HepG2 (cell line): ENCODE measurements at regions not wholly inside any gene's neighbourhood (a gene's known extent, or its start where the extent isn't known, plus 50 kb on each side); places are given as distances from the start of the nearest gene placed in this dataset.

Experiments used
- ATAC-seq: fragments of 200-7000 bp; cut with Tn5 transposase; 3 replicates; pipeline ENCODE4 v1.9.1; 2020; ENCODE audit warnings: mild to moderate bottlenecking, moderate library complexity
- BruUV-seq: library from RNA; stranded (reverse); fragments of 400-500 nt; replicated peaks from 2 replicates; lab custom pipeline; 2021; lab: Mats Ljungman, UMichigan
- CTCF ChIA-PET: fragments of 300-600 bp; formaldehyde crosslinking; extraction: SDS; loops from one replicate; lab custom pipeline; 2021; ENCODE audit warnings: low total read pairs, inconsistent platforms, low intra/inter-chr PET ratio; lab: Yijun Ruan, JAX
- POLR2A ChIA-PET: fragments of 350-600 bp; sonication (Branson Sonifier 250); formaldehyde crosslinking; loops from one replicate; lab custom pipeline; 2020; ENCODE audit warnings: antibody characterized with exemption, inconsistent platforms; lab: Yijun Ruan, JAX
- DNase-seq: peaks from one replicate; pipeline ENCODE4 v3.0.0-alpha.2; 2015; ENCODE audit warnings: low spot score
- FAIRE-seq: peaks from 3 replicates; lab custom pipeline; 2011; peaks lifted over from hg19 to GRCh38; lab: Jason Lieb, UNC
- H2AFZ ChIP-seq: one replicate; pipeline ENCODE4 v1.6.1; 2011; ENCODE audit warnings: low read length, inconsistent platforms
- H3K27ac ChIP-seq: fragments of 300-600 bp; 3 replicates; pipeline ENCODE4 v1.8.0; 2011; ENCODE audit warnings: mixed run types, mild to moderate bottlenecking, mixed read lengths, low read length, inconsistent platforms; ENCODE audit not compliant: insufficient read depth; ENCODE audit errors: extremely low read length
- H3K27me3 ChIP-seq, 2 experiments: fragments of 200-600 bp in 1 of 2; 2 replicates in 1 of 2; 3 replicates in 1 of 2; pipeline versions ENCODE4 v1.6.0 to v1.8.0; 2011; ENCODE audit warnings: low read length in 2 of 2, mild to moderate bottlenecking in 2 of 2, moderate library complexity in 2 of 2, inconsistent platforms in 1 of 2; ENCODE audit not compliant: insufficient read depth in 2 of 2, control insufficient read depth in 1 of 2
- H3K36me3 ChIP-seq, 2 experiments: fragments of 200-600 bp in 1 of 2; replicated peaks in 1 of 2; 2 replicates in 1 of 2; 3 replicates in 1 of 2; pipeline versions ENCODE4 v1.5.1 to v1.8.0; 2011; ENCODE audit warnings: low read length in 2 of 2, inconsistent platforms in 1 of 2; ENCODE audit not compliant: insufficient read depth in 2 of 2, control insufficient read depth in 1 of 2
- H3K4me1 ChIP-seq: 2 replicates; pipeline ENCODE4 v1.5.1; 2012; ENCODE audit warnings: low read length, inconsistent platforms; ENCODE audit not compliant: insufficient read depth
- H3K4me2 ChIP-seq: 2 replicates; pipeline ENCODE4 v1.6.0; 2011; ENCODE audit warnings: low read depth, low read length, inconsistent platforms
- H3K4me3 ChIP-seq, 3 experiments: fragments of 200-600 bp in 1 of 3; sonication (generic), shearing (Covaris generic) in 1 of 3; replicated peaks in 1 of 3; 2 replicates each; pipeline ENCODE4 v1.5.1; 2011 to 2016; ENCODE audit warnings: low read length in 3 of 3, inconsistent platforms in 2 of 3, low read depth in 2 of 3, mild to moderate bottlenecking in 2 of 3, control low read depth in 1 of 3, mixed read lengths in 1 of 3; ENCODE audit not compliant: insufficient read depth in 1 of 3
- H3K79me2 ChIP-seq: one replicate; pipeline ENCODE4 v1.6.1; 2011; ENCODE audit warnings: low read length, inconsistent platforms; ENCODE audit not compliant: insufficient read depth
- H3K9ac ChIP-seq: 2 replicates; pipeline ENCODE4 v1.6.0; 2011; ENCODE audit warnings: mild to moderate bottlenecking, low read depth, low read length, inconsistent platforms; ENCODE audit not compliant: insufficient read depth
- H3K9me3 ChIP-seq: 2 replicates; pipeline ENCODE4 v1.5.1; 2012; ENCODE audit warnings: mild to moderate bottlenecking, low read length
- H4K20me1 ChIP-seq: 2 replicates; pipeline ENCODE4 v1.6.0; 2011; ENCODE audit warnings: inconsistent platforms, mild to moderate bottlenecking, low read length, moderate library complexity; ENCODE audit not compliant: insufficient read depth
- CREB1 ChIP-seq, 2 experiments: fragments of 450-650 bp in 1 of 2; IDR thresholded peaks; 2 replicates each; pipeline ENCODE4 v1.6.1; 2016 to 2017; ENCODE audit warnings: control low read depth in 1 of 2, mild to moderate bottlenecking in 1 of 2, missing compliant biosample characterization in 1 of 2, missing genetic modification characterization in 1 of 2
- EZH2 ChIP-seq: conservative IDR thresholded peaks from 2 replicates; pipeline ENCODE4 v1.6.1; 2012; ENCODE audit warnings: mild to moderate bottlenecking, low read depth, low read length, moderate library complexity
- KAT7 ChIP-seq: IDR thresholded peaks from 2 replicates; pipeline ENCODE4 v1.6.1; 2018; ENCODE audit warnings: borderline replicate concordance, missing compliant biosample characterization
- MED8 ChIP-seq: sonication (generic); formaldehyde crosslinking; IDR thresholded peaks from 2 replicates; pipeline ENCODE4 v1.8.1; 2023; ENCODE audit warnings: mild to moderate bottlenecking, missing genetic modification reagents; ENCODE audit not compliant: insufficient replicate concordance
- MLLT10 ChIP-seq: sonication (generic); formaldehyde crosslinking; IDR thresholded peaks from 2 replicates; pipeline ENCODE4 v1.4.0; 2020; ENCODE audit warnings: missing genetic modification reagents
- NFIB ChIP-seq: sonication (generic); formaldehyde crosslinking; IDR thresholded peaks from 2 replicates; pipeline ENCODE4 v1.9.0; 2021; ENCODE audit warnings: missing genetic modification reagents, mild to moderate bottlenecking, borderline replicate concordance
- NONO ChIP-seq, 2 experiments: fragments of 450-650 bp in 1 of 2; sonication (generic) in 1 of 2; formaldehyde crosslinking in 1 of 2; IDR thresholded peaks in 1 of 2; conservative IDR thresholded peaks in 1 of 2; 2 replicates each; pipeline versions ENCODE4 v1.6.1 to v1.8.0; 2017 to 2022; ENCODE audit warnings: mild to moderate bottlenecking in 1 of 2, missing genetic modification reagents in 1 of 2, moderate library complexity in 1 of 2
- ZBTB21 ChIP-seq: sonication (generic); formaldehyde crosslinking; IDR thresholded peaks from 2 replicates; pipeline ENCODE4 v1.4.0; 2020; ENCODE audit warnings: missing genetic modification reagents
- ZNF10 ChIP-seq: sonication (generic); formaldehyde crosslinking; IDR thresholded peaks from 2 replicates; pipeline ENCODE4 v1.4.0; 2020; ENCODE audit warnings: mild to moderate bottlenecking, low read depth, missing genetic modification reagents, borderline replicate concordance
- ZNF552 ChIP-seq: sonication (generic); formaldehyde crosslinking; IDR thresholded peaks from 2 replicates; pipeline ENCODE4 v1.9.0; 2022; ENCODE audit warnings: missing genetic modification reagents, mild to moderate bottlenecking, borderline replicate concordance
- ZNF777 ChIP-seq: sonication (generic); formaldehyde crosslinking; IDR thresholded peaks from 2 replicates; pipeline ENCODE4 v1.4.0; 2020; ENCODE audit warnings: missing genetic modification reagents
- WGBS: methylation state at CpG from one replicate; pipeline ENCODE4 v1.1.6; 2017; ENCODE audit warnings: low lambda C conversion rate; 5-methylcytosine and 5-hydroxymethylcytosine counted together
- in situ Hi-C: cut with HindIII; loops from 2 replicates; pipeline ENCODE4 v1.10.0; 2017; ENCODE audit warnings: low pct_unique_long_range_greater_than_20kb; ENCODE audit not compliant: extremely low pct_ligation_motif_present
- intact Hi-C: fragments of 100-400 bp; cut with micrococcal nuclease; formaldehyde crosslinking; loops from one replicate; pipeline ENCODE4 v1.10.0; 2022; ENCODE audit not compliant: unreplicated experiment
- TF ChIP-seq, protein P1 (sequence below): sonication (generic); formaldehyde crosslinking; IDR thresholded peaks from 2 replicates; pipeline ENCODE4 v1.9.0; 2021; ENCODE audit warnings: mild to moderate bottlenecking, missing genetic modification reagents

DNA sequence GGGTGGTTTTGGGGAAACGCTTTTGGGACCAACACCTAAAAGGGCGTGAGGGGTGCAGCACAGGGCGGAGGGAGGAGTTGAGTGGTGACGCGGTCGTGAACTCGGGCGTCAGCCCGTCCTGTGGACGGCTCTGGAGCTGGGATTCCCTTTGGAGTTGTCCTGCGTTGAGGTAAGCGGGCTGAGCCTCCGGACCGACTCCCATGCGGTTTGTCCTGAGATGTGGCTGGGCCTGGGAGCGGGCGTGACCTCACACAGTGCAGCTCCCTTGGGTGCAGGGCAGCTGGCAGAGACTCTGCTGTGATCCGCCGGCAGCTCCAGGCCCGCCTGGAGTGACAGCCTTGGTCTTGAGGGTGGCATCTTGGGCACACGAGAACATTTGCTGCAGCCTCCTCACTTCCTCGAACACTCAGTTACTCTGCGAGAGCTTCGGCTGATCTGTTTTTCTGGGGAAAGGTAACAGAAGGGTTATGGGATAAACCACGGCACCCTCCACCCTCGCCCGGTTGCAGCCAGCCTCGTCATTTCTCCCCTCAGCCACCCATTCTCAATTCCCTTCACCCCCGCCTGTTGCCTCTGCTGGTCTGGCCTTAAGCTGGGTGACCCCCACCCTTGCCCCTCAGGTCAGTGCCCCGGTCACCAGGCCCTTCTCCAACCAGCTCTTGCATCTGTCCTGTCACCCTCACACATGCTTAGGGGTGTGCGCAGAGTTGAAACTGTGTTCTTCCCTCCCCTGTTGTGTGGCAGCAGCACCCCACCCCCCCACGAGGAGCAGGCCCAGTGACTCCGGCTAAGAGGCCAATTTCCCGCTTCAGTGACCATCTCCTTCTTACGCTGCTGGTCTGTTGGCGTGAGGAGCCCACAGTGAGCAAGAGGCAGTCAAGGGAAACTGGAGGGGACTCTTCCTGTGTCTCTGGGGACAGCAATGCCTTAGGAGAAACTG lies 94.2 kb upstream of the COL5A1 start:
- WGBS: 19% methylated on average over 17 of the region's 36 CpGs

DNA sequence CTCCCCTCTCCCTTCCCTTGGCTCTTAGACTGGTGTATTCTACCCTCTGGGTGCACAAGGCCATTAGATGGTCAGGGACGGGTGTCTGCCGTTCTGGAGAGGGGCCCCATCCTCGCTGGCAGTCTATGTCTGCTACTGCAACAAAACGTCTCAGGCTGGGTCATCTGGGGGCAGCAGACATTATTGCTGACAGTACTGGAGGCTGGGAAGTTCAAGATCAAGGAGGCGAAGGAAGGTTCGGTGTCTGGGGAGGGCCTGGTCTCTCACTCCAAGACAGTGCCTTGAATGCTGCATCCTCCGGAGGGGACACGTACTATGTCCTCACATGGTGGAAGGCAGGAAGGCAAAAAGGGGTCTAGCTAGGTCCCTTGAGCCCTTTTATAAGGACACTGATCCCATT lies 93.4 kb upstream of the COL5A1 start:
- H3K4me2 ChIP-seq: no peak overlapping the region
- no peaks in the 10 kb centered on the region for H3K4me1 ChIP-seq
- FAIRE-seq (no peak), ATAC-seq (no peak), DNase-seq (no peak)
- H2AFZ ChIP-seq: no peak overlapping the region
- no TSS peak for BruUV-seq
- H3K27me3 ChIP-seq: peaks cover 12 to 79% of the 10 kb centered on the region in 2 experiments; a peak in 4 of 5 replicates
- ChIA-PET POLR2A (no interaction called here), CTCF (no interaction called here)
- WGBS: 80% methylated on average over 4 of the region's 8 CpGs
- no peaks in the 10 kb centered on the region for H4K20me1 ChIP-seq
- no peaks in the 10 kb centered on the region for H3K9me3 ChIP-seq
- H3K27ac ChIP-seq: no peak overlapping the region
- no peaks in the 10 kb centered on the region for H3K36me3 ChIP-seq
- H3K79me2 ChIP-seq: no peaks in the 10 kb centered on the region
- H3K9ac ChIP-seq: no peak overlapping the region
- in situ Hi-C loops (no loop called here), intact Hi-C loops (no loop called here)
- H3K4me3 ChIP-seq: no peak overlapping the region
- no peak for TF ChIP-seq MLLT10 (CRISPR knock-in tag)
- no peak for TF ChIP-seq ZNF10 (CRISPR knock-in tag)
- TF ChIP-seq NFIB: no peak
- TF ChIP-seq ZNF552: no peak
- TF ChIP-seq, protein P1, sequence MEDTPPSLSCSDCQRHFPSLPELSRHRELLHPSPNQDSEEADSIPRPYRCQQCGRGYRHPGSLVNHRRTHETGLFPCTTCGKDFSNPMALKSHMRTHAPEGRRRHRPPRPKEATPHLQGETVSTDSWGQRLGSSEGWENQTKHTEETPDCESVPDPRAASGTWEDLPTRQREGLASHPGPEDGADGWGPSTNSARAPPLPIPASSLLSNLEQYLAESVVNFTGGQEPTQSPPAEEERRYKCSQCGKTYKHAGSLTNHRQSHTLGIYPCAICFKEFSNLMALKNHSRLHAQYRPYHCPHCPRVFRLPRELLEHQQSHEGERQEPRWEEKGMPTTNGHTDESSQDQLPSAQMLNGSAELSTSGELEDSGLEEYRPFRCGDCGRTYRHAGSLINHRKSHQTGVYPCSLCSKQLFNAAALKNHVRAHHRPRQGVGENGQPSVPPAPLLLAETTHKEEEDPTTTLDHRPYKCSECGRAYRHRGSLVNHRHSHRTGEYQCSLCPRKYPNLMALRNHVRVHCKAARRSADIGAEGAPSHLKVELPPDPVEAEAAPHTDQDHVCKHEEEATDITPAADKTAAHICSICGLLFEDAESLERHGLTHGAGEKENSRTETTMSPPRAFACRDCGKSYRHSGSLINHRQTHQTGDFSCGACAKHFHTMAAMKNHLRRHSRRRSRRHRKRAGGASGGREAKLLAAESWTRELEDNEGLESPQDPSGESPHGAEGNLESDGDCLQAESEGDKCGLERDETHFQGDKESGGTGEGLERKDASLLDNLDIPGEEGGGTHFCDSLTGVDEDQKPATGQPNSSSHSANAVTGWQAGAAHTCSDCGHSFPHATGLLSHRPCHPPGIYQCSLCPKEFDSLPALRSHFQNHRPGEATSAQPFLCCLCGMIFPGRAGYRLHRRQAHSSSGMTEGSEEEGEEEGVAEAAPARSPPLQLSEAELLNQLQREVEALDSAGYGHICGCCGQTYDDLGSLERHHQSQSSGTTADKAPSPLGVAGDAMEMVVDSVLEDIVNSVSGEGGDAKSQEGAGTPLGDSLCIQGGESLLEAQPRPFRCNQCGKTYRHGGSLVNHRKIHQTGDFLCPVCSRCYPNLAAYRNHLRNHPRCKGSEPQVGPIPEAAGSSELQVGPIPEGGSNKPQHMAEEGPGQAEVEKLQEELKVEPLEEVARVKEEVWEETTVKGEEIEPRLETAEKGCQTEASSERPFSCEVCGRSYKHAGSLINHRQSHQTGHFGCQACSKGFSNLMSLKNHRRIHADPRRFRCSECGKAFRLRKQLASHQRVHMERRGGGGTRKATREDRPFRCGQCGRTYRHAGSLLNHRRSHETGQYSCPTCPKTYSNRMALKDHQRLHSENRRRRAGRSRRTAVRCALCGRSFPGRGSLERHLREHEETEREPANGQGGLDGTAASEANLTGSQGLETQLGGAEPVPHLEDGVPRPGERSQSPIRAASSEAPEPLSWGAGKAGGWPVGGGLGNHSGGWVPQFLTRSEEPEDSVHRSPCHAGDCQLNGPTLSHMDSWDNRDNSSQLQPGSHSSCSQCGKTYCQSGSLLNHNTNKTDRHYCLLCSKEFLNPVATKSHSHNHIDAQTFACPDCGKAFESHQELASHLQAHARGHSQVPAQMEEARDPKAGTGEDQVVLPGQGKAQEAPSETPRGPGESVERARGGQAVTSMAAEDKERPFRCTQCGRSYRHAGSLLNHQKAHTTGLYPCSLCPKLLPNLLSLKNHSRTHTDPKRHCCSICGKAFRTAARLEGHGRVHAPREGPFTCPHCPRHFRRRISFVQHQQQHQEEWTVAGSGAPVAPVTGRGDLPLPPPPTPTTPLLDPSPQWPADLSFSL (CRISPR knock-in tag): no peak
- no peak for TF ChIP-seq ZBTB21 (CRISPR knock-in tag)
- TF ChIP-seq KAT7 (CRISPR knock-in tag): no peak
- no peak for TF ChIP-seq ZNF777 (CRISPR knock-in tag)
- TF ChIP-seq NONO (IDR thresholded peaks at IDR 0.05): no peak
- no peak for TF ChIP-seq NONO (CRISPR knock-in tag; conservative IDR thresholded peaks at IDR 0.05)

More for the DNA sequence above, 94.2 kb upstream of the COL5A1 start:
- no peak overlapping the region for H2AFZ ChIP-seq
- H3K4me1 ChIP-seq: no peaks in the 10 kb centered on the region
- FAIRE-seq: no peak
- in situ Hi-C loops (no loop called here), intact Hi-C loops (no loop called here)
- no peaks in the 10 kb centered on the region for H3K79me2 ChIP-seq
- H3K9ac ChIP-seq: no peak overlapping the region
- no peak; the same call in 2 of the 3 replicates for ATAC-seq
- no peaks in the 10 kb centered on the region for H3K9me3 ChIP-seq
- TF ChIP-seq MED8 (CRISPR knock-in tag) (no peak), EZH2 (0 out of 2 replicates have a peak, but pooled peaks have one; percentile 26), CREB1 (IDR thresholded peaks at IDR 0.05) (peak; percentile 36; the same call in 1 of the 2 replicates), CREB1 (CRISPR knock-in tag; IDR thresholded peaks at IDR 0.05) (no peak)
- DNase-seq: no peak
- ChIA-PET POLR2A (no interaction called here), CTCF (no interaction called here)
- H3K4me3 ChIP-seq: no peak overlapping the region
- no peak overlapping the region for H3K27ac ChIP-seq
- H4K20me1 ChIP-seq: no peaks in the 10 kb centered on the region
- no peaks in the 10 kb centered on the region for H3K36me3 ChIP-seq
- peaks cover 12 to 77% of the 10 kb centered on the region in 2 experiments; a peak in 4 of 5 replicates for H3K27me3 ChIP-seq
- no peak overlapping the region for H3K4me2 ChIP-seq
- BruUV-seq: no TSS peak
